SK-N-SH (cell line): ENCODE measurements at regions not wholly inside any gene's neighbourhood (a gene's known extent, or its start where the extent isn't known, plus 50 kb on each side); places are given as distances from the start of the nearest gene placed in this dataset.

Experiments used
- CTCF ChIA-PET: fragments of 300-600, 350-600 bp; formaldehyde crosslinking; extraction: SDS; loops from one replicate; lab custom pipeline; 2021; lab: Yijun Ruan, JAX
- POLR2A ChIA-PET: fragments of 350-600 bp; sonication (Branson Sonifier 250); formaldehyde crosslinking; extraction: SDS; loops from one replicate; lab custom pipeline; 2020; ENCODE audit warnings: antibody characterized with exemption, inconsistent platforms; lab: Yijun Ruan, JAX
- DNase-seq: peaks from one replicate; pipeline ENCODE4 v3.0.0; 2012
- H2AFZ ChIP-seq: fragments of 200-600 bp; sonication (generic); 2 replicates; pipeline ENCODE4 v1.8.1; 2016; ENCODE audit warnings: antibody characterized with exemption, mild to moderate bottlenecking, low read depth
- H3F3A ChIP-seq: fragments of 200-600 bp; sonication (generic); replicated peaks from 2 replicates; pipeline ENCODE3; 2016; ENCODE audit warnings: antibody characterized with exemption, mild to moderate bottlenecking; ENCODE audit not compliant: insufficient read depth
- H3K27ac ChIP-seq, 2 experiments: fragments of 200-500 bp in 1 of 2; fragments of 200-600 bp in 1 of 2; sonication (Bioruptor generic) in 1 of 2; sonication (generic), shearing (Covaris generic) in 1 of 2; 2 replicates each; pipeline versions ENCODE4 v1.5.1 to v1.6.1; 2014 to 2016; ENCODE audit warnings: low read depth in 2 of 2, inconsistent platforms in 1 of 2, low read length in 1 of 2, mild to moderate bottlenecking in 1 of 2, mixed read lengths in 1 of 2
- H3K27me3 ChIP-seq: fragments of 200-600 bp; sonication (generic), shearing (Covaris generic); 2 replicates; pipeline ENCODE4 v1.6.1; 2016; ENCODE audit warnings: mixed run types; ENCODE audit not compliant: insufficient read depth
- H3K36me3 ChIP-seq, 2 experiments: fragments of 200-500 bp in 1 of 2; fragments of 200-600 bp in 1 of 2; sonication (Bioruptor generic) in 1 of 2; sonication (generic) in 1 of 2; replicated peaks in 1 of 2; 2 replicates each; pipeline versions ENCODE3 to v1.5.1; 2014 to 2016; ENCODE audit warnings: low read length in 1 of 2, mild to moderate bottlenecking in 1 of 2; ENCODE audit not compliant: insufficient read depth in 2 of 2, control insufficient read depth in 1 of 2
- H3K4me1 ChIP-seq, 2 experiments: fragments of 200-500 bp in 1 of 2; fragments of 200-600 bp in 1 of 2; sonication (Bioruptor generic) in 1 of 2; sonication (generic), shearing (Covaris generic) in 1 of 2; 2 replicates each; pipeline versions ENCODE4 v1.5.1 to v1.6.1; 2014 to 2016; ENCODE audit warnings: low read depth in 1 of 2, low read length in 1 of 2, mixed run types in 1 of 2; ENCODE audit not compliant: insufficient read depth in 2 of 2, control insufficient read depth in 1 of 2
- H3K4me2 ChIP-seq: fragments of 200-600 bp; sonication (generic), shearing (Covaris generic); 2 replicates; pipeline ENCODE4 v1.6.1; 2017; ENCODE audit warnings: mixed run types
- H3K4me3 ChIP-seq, 2 experiments: fragments of 200-500 bp in 1 of 2; fragments of 200-600 bp in 1 of 2; sonication (Bioruptor generic) in 1 of 2; sonication (generic), shearing (Covaris generic) in 1 of 2; 2 replicates each; pipeline versions ENCODE4 v1.5.1 to v1.8.1; 2014 to 2016; ENCODE audit warnings: low read depth in 2 of 2, inconsistent platforms in 1 of 2, low read length in 1 of 2, mild to moderate bottlenecking in 1 of 2, mixed read lengths in 1 of 2, moderate library complexity in 1 of 2
- H3K79me2 ChIP-seq: fragments of 200-600 bp; sonication (generic); 2 replicates; pipeline ENCODE4 v1.8.1; 2017; ENCODE audit warnings: mild to moderate bottlenecking; ENCODE audit not compliant: insufficient read depth
- H3K9ac ChIP-seq: fragments of 200-600 bp; sonication (generic); 2 replicates; pipeline ENCODE4 v1.6.1; 2017; ENCODE audit warnings: mixed run types
- H3K9me2 ChIP-seq: fragments of 200-600 bp; sonication (generic); 2 replicates; pipeline ENCODE4 v1.6.1; 2017; ENCODE audit warnings: mixed run types
- H3K9me3 ChIP-seq: fragments of 200-600 bp; sonication (generic); 2 replicates; pipeline ENCODE4 v1.6.1; 2017; ENCODE audit warnings: mixed run types, mild to moderate bottlenecking, moderate library complexity
- H4K20me1 ChIP-seq: fragments of 200-600 bp; sonication (generic); 2 replicates; pipeline ENCODE4 v1.6.1; 2017; ENCODE audit warnings: mild to moderate bottlenecking, mixed run types; ENCODE audit not compliant: insufficient read depth
- CHD2 ChIP-seq: fragments of 150-350 bp; IDR thresholded peaks from 2 replicates; pipeline ENCODE4 v1.6.1; 2018; ENCODE audit warnings: low read length; ENCODE audit not compliant: partially characterized antibody
- FOSL2 ChIP-seq: IDR thresholded peaks from 2 replicates; pipeline ENCODE4 v1.4.0; 2012; ENCODE audit warnings: low read depth, mild to moderate bottlenecking, moderate library complexity, borderline replicate concordance
- FOXJ3 ChIP-seq: sonication (generic); formaldehyde crosslinking; IDR thresholded peaks from 2 replicates; pipeline ENCODE4 v1.5.1; 2020; ENCODE audit warnings: mild to moderate bottlenecking, missing genetic modification reagents
- GATA2 ChIP-seq: sonication (generic); formaldehyde crosslinking; IDR thresholded peaks from 2 replicates; pipeline ENCODE4 v1.5.0; 2020; ENCODE audit warnings: mild to moderate bottlenecking, missing genetic modification reagents
- IRF3 ChIP-seq: fragments of 150-350 bp; IDR thresholded peaks from 2 replicates; pipeline ENCODE4 v1.6.1; 2016; ENCODE audit warnings: mild to moderate bottlenecking, low read depth, low read length
- JUND ChIP-seq: IDR thresholded peaks from 2 replicates; pipeline ENCODE4 v1.4.0; 2012
- MEF2A ChIP-seq: IDR thresholded peaks from 2 replicates; pipeline ENCODE4 v1.4.0; 2012; ENCODE audit warnings: low read depth, borderline replicate concordance
- MXI1 ChIP-seq: IDR thresholded peaks from 2 replicates; pipeline ENCODE4 v1.6.1; 2012; ENCODE audit warnings: mild to moderate bottlenecking, low read depth, low read length, improper control_type of control experiment
- NRF1 ChIP-seq: IDR thresholded peaks from 2 replicates; pipeline ENCODE4 v1.6.1; 2012; ENCODE audit warnings: low read depth, mild to moderate bottlenecking, low read length
- PBX3 ChIP-seq: IDR thresholded peaks from 2 replicates; pipeline ENCODE4; 2012
- RAD21 ChIP-seq: IDR thresholded peaks from 2 replicates; pipeline ENCODE4 v1.6.1; 2012; ENCODE audit warnings: mild to moderate bottlenecking, low read length
- RCOR1 ChIP-seq: fragments of 150-350 bp; IDR thresholded peaks from 2 replicates; pipeline ENCODE4 v1.6.1; 2017; ENCODE audit warnings: antibody characterized with exemption, low read length
- RXRA ChIP-seq: IDR thresholded peaks from 2 replicates; pipeline ENCODE4 v1.4.0; 2012; ENCODE audit warnings: low read depth, mild to moderate bottlenecking, borderline replicate concordance
- SIN3A ChIP-seq: IDR thresholded peaks from 2 replicates; pipeline ENCODE4 v1.6.1; 2012; ENCODE audit warnings: low read depth, mild to moderate bottlenecking, low read length, moderate library complexity, borderline replicate concordance
- TAF1 ChIP-seq: IDR thresholded peaks from 2 replicates; pipeline ENCODE4 v1.6.1; 2012; ENCODE audit warnings: low read depth, mild to moderate bottlenecking, low read length, moderate library complexity, borderline replicate concordance
- TCF12 ChIP-seq: IDR thresholded peaks from 2 replicates; pipeline ENCODE4 v1.4.0; 2012
- USF1 ChIP-seq: IDR thresholded peaks from 2 replicates; pipeline ENCODE4 v1.4.0; 2012; ENCODE audit warnings: low read depth, borderline replicate concordance
- ZBTB33 ChIP-seq: IDR thresholded peaks from 2 replicates; pipeline ENCODE4 v1.4.0; 2012; ENCODE audit warnings: low read depth, borderline replicate concordance
- WGBS: methylation state at CpG from one replicate; pipeline ENCODE4 v1.1.6; 2017; ENCODE audit warnings: low lambda C conversion rate; 5-methylcytosine and 5-hydroxymethylcytosine counted together

- Histone ChIP-seq H3K36me3 (no peaks in the 10 kb centered on the region), H3K27me3 (no peaks in the 10 kb centered on the region), H3K4me2 (no peak overlapping the region), H3K9ac (no peak overlapping the region), H3F3A (no peaks in the 10 kb centered on the region), H3K79me2 (no peaks in the 10 kb centered on the region), H4K20me1 (no peaks in the 10 kb centered on the region), H3K4me1 (peaks cover 2 to 3% of the 10 kb centered on the region in 2 experiments; a peak in 2 of 4 replicates), H2AFZ (no peak overlapping the region), H3K9me3 (no peaks in the 10 kb centered on the region), H3K4me3 (no peak overlapping the region), H3K27ac (no peak overlapping the region), H3K9me2 (no peaks in the 10 kb centered on the region)
- 31% methylated on average over 2 of the region's 2 CpGs for WGBS
- TF ChIP-seq TAF1 (no peak), NRF1 (no peak), FOXJ3 (CRISPR knock-in tag) (no peak), RCOR1 (no peak), CHD2 (no peak), MEF2A (no peak), FOSL2 (no peak), USF1 (no peak), ZBTB33 (no peak), RAD21 (no peak), GATA2 (CRISPR knock-in tag) (no peak), TCF12 (no peak), IRF3 (no peak), RXRA (no peak), SIN3A (no peak), MXI1 (no peak), JUND (no peak), PBX3 (no peak)
- POLR2A ChIA-PET = no interaction called here
- no peak for DNase-seq
- CTCF ChIA-PET = interaction anchor here (1.0 to 1.3 kb wide), 2 partner anchors 57 to 70 kb away, joined by 3 read pairs; no protein-coding TSS in a partner anchor
Observed at GRCh38 chr13:95354156-95354555, 52.9 kb upstream of the ABCC4 start.
